GM19023 (cell line): ENCODE measurements at regions not wholly inside any gene's neighbourhood (a gene's known extent, or its start where the extent isn't known, plus 50 kb on each side); places are given as distances from the start of the nearest gene placed in this dataset.

Experiments
- ATAC-seq: cut with Tn5 transposase; IDR thresholded peaks from one replicate; pipeline ENCODE4 v1.9.1; 2021; ENCODE audit warnings: mild to moderate bottlenecking, moderate library complexity; ENCODE audit not compliant: unreplicated experiment

DNA sequence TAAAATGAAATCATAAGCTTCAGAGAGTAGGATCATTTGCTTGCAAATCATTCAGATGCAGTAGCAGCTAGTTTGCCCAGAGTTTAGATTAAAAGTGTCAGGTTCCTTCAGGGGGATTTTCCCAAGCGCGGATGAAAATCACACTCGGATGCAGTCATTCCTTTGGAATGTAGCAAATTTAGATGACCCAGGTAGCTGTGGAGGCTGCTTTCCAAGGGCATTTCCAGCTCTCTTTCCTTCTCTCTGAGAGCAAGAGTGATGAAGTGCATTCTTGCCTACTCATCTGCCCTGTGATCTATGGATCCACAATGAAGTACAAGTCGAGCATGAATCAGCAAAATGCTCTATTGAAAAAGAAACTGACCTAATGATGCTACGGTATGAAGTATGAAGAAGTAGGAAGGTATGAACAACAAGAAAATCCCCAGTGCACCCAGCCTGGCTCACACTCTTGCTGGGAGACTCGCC is 200.2 kb downstream of the PLK2 start:
- ATAC-seq = no peak

DNA sequence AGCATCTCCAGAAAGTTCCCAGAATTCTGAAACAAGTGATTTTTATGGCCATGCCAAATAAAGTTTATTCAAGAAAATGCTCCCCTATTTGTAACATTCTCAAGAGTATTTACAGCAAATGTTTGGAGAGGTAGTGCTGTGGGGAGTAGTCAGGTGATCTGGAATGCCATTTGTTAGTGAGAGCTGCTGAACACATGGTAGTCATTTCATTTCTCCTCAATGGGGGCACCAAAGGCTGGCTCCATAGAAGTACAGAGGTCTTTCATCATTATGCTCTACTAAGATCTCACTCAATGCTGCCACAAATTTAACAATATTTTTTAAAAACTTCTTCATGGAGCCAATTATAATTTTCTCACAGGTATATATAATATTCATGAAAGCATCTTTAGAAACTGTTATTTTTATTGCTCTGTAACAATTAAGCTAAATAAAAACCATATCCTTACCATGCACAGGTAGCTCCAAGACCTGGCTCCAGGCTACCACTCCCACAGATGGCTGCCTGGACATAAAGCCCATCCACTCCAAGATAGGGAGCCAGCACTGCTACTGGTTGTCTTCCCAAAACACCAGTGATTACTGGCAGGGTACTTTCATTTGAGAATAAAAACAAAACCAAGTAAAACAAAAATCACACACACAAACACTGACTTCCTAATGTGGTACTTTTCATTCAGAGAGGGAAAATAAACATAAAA is 200.8 kb downstream of the PLK2 start:
- no peak for ATAC-seq

DNA sequence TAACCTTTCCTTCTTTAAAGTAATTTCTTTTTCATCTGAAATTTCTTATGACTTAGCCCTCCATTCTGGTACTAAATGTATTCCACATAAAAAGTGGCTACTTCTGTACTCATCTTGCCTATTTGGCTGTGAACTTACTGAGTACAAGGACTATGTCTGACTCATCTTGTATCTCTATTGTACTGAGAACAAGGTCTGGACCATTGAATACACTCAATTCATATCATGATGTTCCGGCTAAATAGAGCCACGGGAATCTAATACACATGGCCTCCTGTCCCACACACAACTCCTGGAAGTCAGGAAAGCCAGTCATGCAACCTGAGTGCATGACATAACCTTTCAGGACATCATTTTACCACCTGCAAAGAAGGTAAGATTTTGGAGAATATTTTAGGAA is 203.9 kb downstream of the PLK2 start:
- no peak for ATAC-seq

DNA sequence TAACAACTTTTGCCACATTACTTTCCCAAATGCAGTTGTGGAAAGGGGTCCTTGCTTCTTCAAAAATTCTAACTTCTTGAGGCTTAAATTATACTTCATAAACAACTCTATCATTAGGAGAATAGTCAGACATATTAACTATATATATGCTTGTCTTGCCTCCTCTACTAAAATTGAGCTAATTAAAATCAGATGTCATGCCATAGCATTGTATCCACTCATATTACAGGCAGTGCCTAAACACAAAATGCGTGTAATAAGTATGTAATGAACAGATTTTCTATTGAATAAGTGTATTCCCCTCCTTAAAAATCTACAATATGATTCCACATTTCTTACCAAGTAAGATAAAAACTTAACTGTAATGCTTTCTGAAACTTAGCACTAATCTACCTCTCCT is 204.5 kb downstream of the PLK2 start:
- ATAC-seq = no peak

DNA sequence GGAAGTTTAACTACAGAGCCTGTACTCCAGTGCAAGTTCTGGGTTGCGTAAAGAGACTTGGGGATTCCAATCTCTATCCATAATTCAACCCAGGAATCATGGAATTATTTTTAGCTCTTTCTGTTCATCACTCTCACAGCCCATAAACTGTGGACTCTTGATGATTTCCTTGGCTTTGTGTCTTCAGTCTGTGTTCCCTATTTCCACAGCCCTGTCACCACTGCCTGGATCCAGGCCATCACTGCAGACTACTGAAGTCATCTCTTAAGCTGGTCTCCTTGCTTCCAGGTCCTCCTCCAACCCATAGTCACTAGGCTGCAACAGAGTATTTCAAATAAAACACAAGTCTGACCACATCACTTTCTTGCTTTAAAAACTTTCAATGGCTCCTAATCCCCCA is 211.7 kb downstream of the PLK2 start:
- ATAC-seq = no peak

DNA sequence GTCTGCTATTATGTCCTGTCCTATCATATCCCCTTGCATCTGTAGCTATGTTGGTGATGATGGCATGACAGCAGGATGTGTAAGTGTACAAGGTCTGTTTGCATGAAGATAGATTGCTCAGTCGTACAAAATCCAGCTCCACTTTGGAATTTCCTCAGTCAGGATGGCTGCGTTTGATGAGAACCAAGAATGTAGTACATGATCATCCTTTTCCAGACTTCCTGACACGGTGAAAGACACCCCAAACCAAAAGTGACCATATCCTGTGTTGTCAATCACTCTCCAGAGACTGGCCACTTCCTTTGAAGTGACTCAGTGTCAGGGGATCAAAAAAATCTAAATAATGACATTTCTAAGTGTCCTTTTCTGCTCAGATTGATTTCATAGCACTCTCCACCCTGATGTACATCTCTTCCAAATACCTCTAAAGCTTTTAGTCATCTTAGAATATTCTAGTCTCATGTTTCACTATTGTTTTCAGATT is 213.4 kb downstream of the PLK2 start:
- ATAC-seq = no peak

DNA sequence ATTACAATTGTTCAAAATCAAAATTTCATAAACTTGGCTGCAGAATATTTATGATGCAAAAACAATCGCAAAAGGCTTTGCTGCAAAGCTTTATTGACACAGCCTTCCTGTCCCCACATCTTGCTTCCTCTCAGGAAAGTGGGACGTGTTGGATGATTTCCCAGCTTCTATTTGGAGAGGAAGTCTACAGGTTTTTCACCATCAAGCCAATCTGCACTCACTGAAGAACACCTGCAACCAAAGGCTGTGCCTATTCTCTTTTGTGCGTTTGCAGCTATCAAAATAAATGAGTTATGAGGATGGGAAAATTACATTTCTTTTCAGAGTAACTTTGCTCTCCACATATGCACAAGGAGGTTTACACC is 214.4 kb downstream of the PLK2 start:
- no peak for ATAC-seq

DNA sequence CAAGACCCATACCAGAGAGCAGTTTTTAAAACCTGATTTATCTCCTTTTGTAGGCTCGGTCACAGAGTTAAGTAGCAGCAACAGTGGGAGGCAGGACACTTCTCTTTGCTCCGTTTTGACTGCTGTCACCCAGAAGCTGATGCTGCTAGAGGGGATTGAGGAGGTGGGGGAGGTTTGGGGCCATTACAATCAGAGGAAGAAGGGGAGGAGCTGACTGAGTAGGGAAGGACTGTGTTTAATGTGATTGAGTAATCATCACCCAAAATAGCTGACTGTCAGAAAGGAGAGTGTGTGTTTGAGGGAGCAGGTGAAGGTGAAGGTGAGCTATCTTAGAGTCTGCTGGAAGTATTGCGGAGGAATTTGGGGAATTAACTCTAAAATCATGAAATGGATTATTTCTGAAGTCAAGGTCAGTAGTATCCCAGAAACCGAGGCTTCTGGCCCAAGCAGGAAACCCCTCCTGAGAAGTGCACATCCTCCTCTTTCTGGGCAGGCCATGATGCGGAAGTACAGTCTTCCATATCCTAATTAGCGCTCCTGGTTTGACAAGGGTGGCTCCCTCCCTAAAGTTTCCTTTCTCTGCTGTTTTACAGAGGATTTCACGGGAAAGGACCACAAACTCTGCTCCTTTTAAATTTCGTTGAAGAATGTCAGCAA is 214.9 kb downstream of the PLK2 start:
- ATAC-seq = no peak

DNA sequence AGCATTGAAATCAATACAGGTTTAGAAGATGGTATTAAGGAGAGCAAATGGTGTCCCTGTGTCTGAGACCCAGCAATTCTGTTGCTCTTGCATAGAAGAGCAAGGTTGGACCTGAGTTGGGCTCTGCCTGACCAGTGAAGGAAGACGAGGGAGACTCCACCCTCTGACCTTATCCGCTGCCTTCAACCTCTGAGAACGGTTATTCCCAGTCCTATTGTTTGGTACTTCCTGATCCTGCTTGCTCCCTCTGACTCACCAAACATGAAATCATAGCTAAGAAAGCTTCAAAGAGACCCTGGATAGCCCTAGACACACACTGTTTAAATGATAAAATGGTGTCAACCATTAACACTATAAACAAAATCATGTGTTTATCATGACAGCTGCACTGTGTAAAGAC is 218.5 kb downstream of the PLK2 start:
- ATAC-seq = no peak

DNA sequence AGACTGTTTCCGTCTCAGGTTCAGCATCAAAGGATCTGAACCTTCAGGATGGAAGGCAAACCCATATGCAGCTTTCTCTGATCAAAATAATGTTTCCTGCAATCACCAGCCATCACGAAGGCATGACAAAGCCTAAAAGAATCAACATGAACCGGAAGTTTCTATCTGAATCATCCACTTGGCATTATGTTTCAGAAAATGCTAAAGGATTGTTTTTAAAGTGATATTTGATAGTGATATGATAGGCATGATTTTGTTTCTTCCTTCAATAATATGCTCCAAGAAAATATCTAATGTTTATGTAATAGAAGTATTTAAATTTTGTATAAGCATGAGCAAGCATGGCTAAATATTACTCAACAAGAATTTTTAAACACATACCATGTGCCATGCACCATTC is 219.6 kb downstream of the PLK2 start:
- ATAC-seq = no peak

DNA sequence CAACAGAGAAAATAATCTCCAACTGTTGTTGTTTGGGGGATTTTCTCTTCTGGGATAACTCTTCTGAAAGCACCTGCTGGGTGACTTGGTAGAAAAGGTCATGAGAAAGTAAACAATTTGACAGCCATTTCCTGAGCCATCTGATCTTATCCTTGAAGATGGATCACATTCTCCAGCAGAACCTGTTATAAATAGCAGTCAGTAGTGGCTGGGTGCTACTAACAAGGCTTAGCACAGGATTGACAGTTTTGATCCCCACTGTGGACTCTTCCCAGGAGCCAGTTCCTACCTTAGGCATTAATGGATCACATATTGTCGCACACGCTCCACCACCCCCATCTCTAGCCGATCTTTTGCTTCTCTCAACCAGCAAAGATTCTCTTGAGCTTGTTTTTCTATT is 220.2 kb downstream of the PLK2 start:
- ATAC-seq = no peak

DNA sequence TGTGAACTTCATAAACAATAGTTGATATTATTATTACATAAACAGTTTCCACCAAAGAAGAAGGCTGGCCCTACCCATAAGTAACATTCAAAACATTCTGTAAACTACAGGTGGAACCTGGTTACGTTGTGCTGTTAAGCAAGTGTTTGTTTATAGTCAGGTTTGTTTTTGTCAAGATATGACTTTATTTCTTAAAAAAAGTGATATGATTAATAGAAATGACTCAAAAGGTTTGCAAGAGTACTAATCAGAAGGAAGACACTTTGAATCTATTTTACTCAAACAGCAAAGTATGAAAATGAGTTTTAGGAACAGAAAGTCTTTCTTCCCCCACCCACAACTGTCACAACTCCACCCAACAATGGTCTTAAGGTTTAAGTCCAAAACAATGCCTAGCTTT is 220.8 kb downstream of the PLK2 start:
- ATAC-seq = peak; percentile 82

DNA sequence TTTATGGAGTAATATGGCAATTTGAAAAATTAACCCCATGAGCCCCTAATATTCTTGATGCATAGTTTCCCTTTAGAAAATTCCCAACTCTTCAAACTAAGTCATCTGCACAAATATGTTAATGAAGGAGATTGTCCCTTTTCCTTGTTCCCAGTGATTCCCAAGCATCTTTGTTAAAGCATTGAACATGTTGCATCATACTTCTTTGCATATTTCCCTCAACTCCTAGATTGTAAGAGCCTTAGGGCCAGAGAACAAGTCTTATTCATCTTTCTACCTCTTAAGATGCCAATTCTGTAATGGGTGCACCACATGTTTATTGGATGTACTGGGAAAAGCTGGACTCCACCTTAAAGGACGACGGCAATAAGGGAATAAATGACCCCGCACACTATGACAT is 223.4 kb downstream of the PLK2 start:
- ATAC-seq = no peak

DNA sequence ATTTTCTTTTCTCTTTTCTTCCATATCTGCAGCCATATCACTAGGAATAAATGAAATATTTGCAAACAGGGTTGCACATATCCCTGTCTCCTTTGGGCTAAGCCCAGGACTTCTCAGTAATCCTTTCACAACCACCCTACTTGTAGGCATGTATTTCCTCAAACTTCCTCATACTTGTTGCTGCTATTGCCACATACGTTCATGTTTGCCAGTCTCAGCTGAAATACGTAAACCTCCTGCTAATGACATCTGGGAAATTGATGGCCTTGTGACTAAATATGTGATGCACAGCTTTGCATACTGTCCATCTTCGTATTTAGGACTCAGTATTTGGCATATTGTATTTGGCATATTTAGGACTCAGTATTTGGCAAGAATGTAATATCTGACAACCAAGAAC is 224.6 kb downstream of the PLK2 start:
- ATAC-seq = no peak

DNA sequence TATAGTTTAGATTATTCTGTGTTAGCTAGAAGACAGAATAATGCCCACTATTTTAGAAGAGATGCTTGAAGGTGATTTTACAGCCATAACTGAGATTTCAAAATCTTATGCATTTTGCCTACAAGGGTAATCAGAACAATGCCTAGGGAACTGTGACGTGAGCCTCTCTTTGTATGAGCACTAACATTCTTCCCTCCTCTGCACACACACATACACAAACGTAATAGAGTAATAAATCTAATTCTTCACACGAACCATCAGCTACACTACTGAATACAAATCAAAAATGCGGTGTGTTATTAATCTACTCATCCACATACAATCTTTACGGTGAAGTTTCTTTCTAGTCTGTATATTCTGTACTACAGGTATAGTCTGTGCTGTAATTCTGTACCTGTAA is 227.8 kb downstream of the PLK2 start:
- ATAC-seq = no peak

DNA sequence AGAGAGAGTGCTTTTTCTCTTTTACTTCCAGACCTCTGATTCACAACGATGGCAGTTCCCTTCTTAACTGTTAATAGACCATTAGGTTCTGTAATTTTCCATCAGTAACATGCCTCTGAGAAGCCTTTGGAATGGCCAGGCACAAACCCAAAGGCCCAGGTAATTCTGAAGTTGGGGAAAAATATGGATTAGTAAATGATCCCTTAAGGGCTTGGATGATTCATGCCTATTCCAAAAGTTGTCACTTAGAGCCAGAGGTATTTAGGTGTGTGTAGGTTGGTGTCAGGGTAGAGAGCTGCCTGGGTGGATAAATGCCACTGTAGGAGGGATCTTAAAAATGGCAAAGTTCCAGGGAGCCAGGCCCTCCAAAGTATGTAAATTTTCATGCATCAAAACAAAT is 228.8 kb downstream of the PLK2 start:
- no peak for ATAC-seq

DNA sequence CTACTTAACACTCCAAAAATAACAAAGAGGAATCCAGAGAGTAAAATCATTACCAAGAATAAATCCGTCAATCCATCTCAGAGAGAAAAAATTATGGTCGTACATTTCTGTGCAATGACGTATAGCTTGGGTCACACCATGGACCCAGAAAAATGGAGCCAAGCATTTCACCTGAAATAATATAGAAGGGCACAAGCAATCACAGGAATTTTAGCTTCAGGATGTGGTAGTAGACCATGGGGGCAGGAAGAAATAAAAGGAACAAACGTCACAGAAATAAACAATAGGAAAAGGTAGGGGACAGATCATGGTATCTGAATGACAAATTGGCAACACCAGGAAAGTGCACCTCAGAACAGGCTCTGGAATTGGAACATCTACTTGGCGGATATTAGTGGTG is 231.0 kb downstream of the PLK2 start:
- ATAC-seq = no peak

DNA sequence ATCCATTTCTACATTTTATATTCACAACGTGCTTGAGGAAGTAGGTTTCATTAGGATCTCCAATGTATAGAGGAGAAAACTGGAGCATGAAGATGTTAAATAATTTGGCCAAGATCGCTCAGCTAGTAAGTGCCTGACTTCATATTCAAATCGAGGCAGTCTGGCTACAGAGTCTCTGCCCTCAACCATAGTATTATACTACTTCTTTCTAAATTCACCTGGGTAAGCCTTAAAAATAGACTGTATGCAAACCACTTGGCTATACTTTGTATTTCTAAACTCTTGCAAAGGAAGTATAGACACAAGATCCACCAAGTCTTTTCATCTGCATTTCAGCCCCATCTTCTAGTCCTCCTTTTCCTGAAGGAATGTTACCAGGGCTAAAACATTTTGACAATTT is 232.0 kb downstream of the PLK2 start:
- no peak for ATAC-seq

DNA sequence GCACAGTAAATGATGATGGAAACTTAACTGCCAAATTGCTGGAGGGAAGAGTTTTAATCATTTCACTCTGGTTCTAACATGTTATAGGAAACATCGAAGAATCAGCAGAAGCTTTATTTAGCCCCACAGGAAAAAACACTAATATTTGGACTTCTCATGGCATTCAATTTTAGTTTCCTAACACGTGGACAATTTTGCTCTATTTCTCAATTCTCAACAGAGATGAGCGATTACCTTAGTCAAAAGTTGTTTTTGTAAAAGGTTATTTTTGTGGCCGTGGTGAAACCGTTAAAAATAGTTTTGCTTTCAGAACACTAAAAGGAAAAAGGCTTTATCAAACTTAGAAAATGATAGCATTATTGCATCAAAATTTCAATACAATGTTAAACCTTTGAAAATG is 235.2 kb downstream of the PLK2 start:
- no peak for ATAC-seq

DNA sequence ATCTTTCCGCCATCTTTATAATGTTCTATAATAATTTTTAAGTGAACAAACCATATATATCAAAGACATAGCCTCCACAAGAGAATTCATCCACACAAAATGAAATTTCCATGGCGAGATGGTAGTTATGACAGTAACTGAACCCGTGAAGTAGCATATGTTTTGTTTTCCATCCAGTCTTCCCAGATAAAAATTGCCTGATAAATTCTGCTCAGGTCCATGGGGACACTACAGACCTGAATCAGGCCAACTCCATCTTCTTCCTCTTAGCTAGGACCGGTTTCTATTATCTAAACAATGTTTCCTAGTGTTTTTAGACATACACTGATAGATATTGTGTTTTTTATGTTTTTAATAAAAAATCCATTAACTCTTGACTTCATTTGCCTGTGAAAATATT is 235.7 kb downstream of the PLK2 start:
- ATAC-seq = no peak

DNA sequence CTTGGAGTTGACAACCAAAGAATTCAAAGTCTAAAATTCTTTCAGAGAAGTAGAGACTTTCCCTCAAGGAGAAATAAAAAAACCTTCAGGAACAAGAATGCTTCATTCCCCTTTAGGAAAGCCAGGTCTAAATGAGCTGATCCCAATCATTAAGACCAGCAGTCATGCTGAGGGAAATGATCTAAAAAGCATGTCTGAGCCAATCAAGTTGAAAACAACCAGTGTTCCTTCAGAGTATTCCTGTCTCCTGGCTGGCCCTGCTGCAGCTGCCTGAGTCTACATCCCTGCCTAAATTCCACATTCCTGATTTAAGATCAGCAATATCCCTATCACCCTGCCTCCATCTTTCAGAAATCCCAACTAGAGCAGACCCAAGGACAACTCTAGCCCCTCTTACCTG is 244.5 kb downstream of the PLK2 start:
- no peak for ATAC-seq

DNA sequence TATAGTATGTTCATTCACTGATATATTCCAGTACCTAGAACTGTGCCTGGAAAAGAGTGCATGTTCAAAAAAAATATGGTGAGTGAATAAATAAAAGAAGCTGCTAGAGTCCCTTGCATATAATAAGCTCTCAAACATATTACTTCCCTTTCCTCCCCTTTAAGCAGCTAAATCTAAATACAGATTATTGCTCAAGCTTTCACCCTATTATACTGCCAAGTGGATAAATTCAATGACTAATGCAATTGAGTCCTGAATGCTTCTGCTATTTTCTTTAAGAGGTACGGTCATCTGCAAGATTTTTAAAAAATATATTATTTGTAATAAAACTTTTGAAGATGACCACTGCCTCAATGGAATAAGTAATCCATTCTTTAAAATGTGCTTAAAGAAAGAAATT is 248.4 kb downstream of the PLK2 start:
- no peak for ATAC-seq

DNA sequence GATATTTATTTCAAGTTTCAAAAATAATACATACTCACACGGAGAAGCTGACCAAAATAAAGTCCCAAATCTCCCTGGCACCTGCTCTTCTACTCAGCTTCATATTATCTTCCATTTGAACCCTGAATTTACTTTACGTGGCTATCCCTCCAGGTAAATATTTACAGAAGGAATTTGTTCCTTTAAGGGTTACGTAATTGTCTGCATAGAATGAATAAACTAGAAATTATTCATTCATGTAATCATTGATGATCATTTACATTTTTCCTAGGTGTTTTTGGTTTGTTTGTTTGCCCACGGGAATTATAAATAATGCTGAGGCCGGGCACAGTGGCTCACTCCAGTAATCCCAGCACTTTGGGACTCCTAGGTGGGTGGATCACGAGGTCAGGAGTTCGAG is 251.2 kb downstream of the PLK2 start:
- no peak for ATAC-seq
